GM12872 (cell line): ENCODE measurements at regions not wholly inside any gene's neighbourhood (a gene's known extent, or its start where the extent isn't known, plus 50 kb on each side); places are given as distances from the start of the nearest gene placed in this dataset.

Source experiments
- TF ChIP-seq, protein P1 (sequence below): IDR thresholded peaks from 3 replicates; pipeline ENCODE4 v1.5.1; 2011; ENCODE audit warnings: low read depth, mild to moderate bottlenecking, low read length, moderate library complexity; ENCODE audit not compliant: insufficient read depth

DNA sequence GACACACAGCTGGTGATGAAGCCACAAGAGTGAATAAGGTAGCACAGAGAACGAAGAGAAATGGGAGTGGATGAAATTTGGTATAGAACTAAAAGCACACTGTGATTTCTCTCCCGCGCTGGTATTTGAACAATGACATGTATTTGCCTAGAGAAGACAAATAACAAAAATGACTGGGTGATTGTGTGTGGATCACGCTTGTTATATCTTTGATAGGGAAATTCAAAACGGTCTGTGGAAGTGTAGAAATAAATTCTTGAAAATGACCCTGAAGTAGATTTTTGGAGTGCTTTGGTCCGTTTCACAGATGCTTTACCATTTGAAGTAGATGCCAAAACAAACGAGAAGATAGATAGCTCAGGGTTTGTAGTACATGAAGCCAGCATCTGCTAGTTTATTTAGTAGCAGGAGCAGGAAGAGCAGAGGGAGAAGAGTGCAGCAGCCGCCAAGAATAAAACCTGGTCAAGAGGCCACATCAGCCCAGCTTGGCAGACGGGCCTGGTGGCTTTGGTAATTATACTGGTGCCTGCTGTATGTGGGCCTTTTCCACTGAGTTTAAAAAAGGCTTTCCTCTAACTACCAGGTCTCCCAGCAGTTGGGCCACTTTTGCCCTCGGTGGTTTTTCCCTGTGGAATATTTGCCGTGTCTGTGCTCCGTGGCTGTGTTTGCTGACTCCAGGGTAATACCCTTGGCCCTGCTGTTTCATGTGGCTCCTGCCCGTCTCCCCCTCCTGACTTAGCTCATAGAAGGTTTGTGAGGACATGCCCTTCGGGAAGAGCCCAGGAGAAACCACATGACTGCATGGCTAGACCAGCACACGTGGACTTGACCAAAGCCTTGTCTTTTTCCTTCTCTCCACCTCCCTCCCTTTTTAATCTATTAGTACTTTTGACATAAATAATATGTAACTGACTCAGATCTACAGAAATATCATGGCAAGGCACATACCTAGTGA, 294.0 kb downstream of the SOX4 start:
- TF ChIP-seq, protein P1, sequence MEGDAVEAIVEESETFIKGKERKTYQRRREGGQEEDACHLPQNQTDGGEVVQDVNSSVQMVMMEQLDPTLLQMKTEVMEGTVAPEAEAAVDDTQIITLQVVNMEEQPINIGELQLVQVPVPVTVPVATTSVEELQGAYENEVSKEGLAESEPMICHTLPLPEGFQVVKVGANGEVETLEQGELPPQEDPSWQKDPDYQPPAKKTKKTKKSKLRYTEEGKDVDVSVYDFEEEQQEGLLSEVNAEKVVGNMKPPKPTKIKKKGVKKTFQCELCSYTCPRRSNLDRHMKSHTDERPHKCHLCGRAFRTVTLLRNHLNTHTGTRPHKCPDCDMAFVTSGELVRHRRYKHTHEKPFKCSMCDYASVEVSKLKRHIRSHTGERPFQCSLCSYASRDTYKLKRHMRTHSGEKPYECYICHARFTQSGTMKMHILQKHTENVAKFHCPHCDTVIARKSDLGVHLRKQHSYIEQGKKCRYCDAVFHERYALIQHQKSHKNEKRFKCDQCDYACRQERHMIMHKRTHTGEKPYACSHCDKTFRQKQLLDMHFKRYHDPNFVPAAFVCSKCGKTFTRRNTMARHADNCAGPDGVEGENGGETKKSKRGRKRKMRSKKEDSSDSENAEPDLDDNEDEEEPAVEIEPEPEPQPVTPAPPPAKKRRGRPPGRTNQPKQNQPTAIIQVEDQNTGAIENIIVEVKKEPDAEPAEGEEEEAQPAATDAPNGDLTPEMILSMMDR = no peak

DNA sequence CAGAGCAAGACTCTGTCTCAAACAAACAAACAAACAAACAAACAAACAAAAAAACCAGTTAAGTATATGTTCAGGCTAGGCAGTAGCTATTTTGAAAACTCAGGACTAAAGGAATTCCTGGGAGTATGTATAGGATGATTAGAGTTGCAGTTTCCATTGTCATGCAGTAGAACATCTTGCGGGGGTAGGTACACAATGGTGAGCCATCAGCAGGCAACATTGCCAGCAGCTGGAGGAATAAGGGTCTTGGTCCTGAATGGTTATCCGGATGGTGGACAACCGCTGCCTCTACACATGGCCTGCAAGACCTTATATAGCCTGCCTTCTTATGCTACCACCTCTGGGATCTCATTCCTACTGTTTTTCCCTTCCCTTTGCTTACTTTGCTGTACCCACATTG, 297.5 kb downstream of the SOX4 start:
- TF ChIP-seq, protein P1 = no peak

DNA sequence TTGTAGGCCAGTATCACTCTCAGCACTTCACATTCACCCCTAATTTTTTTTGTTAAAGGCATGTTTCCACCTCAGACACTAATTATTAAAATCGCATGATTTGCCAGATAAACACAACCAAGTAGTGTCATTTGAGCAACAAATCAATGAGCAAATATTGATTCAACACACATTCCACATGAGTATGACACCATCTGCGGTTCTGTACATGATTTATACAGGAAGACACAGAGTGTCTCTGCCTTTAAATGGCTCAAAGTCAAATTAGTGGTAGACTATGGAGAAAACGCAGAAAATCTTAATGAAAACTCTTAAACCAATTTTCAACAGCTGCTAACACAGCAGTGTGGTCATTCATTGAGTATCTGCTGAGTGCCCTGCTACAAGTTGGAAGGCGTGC, 300.2 kb downstream of the SOX4 start:
- TF ChIP-seq, protein P1 = no peak

DNA sequence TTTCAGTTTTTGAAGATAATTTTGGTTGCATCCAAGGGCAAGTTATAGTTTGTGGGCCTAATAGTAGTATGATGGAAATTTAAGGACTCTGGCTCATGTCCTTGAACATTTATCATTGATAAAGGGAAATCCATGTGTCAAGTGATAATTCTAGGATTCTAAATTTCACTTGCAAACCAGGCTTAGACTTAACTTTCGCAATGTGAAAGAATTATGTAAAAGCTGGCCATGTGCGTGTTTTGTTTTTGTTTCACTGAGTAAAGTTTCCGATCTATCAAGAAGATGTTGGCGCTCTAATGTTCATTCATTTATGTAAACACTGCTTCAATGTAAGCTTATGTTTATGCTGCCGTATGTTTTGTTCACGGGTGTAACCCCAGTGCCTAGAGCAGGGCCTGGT, 302.0 kb downstream of the SOX4 start:
- TF ChIP-seq, protein P1 = no peak

DNA sequence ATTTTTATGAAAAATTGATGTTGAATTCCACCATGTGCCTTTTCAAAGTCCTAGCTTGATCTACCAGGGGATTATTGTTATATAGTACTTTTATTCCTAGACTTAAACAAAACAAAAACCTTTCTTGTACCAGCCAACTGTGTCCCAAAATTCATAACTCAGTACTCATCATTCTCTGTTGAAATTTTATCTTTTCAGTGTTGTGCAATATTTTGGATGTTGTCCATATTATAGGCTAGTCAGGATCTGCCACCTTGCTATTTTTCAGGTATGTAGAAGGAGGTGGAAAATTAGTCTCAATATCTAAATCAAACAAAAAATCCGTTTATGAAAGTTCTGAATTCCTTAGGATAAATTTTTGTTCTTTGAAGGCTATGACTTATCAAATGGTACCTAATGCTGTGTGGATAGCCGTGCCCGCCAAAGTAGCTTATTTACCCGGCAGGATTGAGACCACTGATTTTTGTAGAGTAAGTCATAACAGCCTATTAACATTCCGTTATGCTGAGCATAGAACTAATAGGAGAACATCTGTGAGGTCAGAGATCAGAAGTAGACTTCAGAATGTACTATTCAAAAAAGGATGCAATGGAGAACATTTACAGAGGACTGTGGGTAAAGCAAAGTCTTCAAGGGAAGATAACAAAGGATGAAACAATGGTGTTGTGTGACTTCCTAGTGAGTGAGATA, 304.7 kb downstream of the SOX4 start:
- TF ChIP-seq, protein P1 = no peak

DNA sequence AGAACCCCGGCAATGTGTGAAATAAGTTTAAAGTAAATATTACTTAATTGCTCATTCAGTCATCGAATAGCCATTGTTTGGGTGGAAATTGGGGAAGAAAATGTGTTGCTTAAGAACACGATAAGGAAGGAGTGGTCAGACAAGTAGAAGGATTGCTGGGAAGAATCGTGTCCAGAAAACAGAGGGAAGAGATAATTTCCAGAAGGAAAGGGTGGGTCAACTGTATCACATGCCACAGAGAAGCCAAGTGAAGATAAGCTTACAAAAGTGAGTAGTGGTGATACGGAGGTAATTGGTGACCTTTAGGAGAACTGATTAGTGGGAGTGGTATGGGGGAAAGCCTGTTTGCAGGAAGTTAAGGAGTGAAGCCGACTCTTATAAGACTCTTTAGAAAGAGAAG, 306.2 kb downstream of the SOX4 start:
- TF ChIP-seq, protein P1 = no peak

DNA sequence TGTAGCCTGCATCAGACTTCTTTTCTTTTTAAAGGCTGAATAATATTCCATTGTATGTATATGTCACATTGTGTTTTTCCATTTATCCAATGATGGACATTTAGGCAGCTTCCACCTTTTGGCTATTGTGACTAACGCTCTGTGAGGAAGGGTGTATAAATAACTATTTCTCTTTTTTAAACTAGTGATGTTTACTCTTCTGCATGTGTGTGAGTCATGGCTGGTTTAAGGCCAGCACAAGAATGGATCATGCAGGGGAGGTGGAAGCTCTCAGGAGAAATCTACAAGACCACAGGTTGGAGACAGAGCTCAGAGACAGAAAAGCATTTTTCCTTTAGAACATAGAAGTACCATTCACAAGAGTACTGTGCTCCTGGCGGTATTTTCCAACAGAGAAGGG, 307.2 kb downstream of the SOX4 start:
- TF ChIP-seq, protein P1 = no peak
